GM20000 (cell line): ENCODE measurements at regions not wholly inside any gene's neighbourhood (a gene's known extent, or its start where the extent isn't known, plus 50 kb on each side); places are given as distances from the start of the nearest gene placed in this dataset.
"Not testable (repeated sequence)": the region's sequence is repeated elsewhere in the genome, so short reads cannot be mapped to it uniquely, and the experiment has no call there.

ENCODE experiments used
- DNase-seq: peaks from one replicate; pipeline ENCODE4 v3.0.0; 2012; ENCODE audit warnings: low spot score
- CTCF ChIP-seq: IDR thresholded peaks from 2 replicates; pipeline ENCODE4 v1.5.1; 2012; ENCODE audit warnings: mild to moderate bottlenecking, control low read depth; ENCODE audit errors: extremely low read depth, missing control alignments

GRCh38 chr3:159380891-159381290, 579.0 kb downstream of the MFSD1 start:
- TF ChIP-seq CTCF: no peak
- no peak for DNase-seq

- DNase-seq: no peak
- no peak for TF ChIP-seq CTCF
These were observed 588.9 kb downstream of the MFSD1 start for GRCh38 chr3:159390656-159391212.

GRCh38 chr3:159397683-159398082, 591.0 kb upstream of the IL12A start:
- not testable (repeated sequence) for DNase-seq

- no peak for TF ChIP-seq CTCF
- no peak for DNase-seq
These were observed 587.6 kb upstream of the IL12A start for GRCh38 chr3:159401069-159401468.

- DNase-seq: not testable (repeated sequence)
These were observed 578.9 kb upstream of the IL12A start for GRCh38 chr3:159409711-159410110.

- no peak for TF ChIP-seq CTCF
- no peak for DNase-seq
These were observed 575.3 kb upstream of the IL12A start for GRCh38 chr3:159413319-159413718.

- TF ChIP-seq CTCF: no peak
- DNase-seq: no peak
These were observed 571.8 kb upstream of the IL12A start for GRCh38 chr3:159416856-159417255.

GRCh38 chr3:159417761-159418160, 570.9 kb upstream of the IL12A start:
- no peak for DNase-seq
- TF ChIP-seq CTCF: no peak
